Endothelial cell (in vitro differentiated cells): ENCODE measurements at regions not wholly inside any gene's neighbourhood (a gene's known extent, or its start where the extent isn't known, plus 50 kb on each side); places are given as distances from the start of the nearest gene placed in this dataset.

ENCODE experiments used
- DNase-seq: peaks from one replicate; pipeline ENCODE4 v3.0.0; 2021; ENCODE audit warnings: low spot score
- H3K27ac Mint-ChIP-seq: one replicate; pipeline ENCODE4 v1.8.0; 2021; ENCODE audit warnings: mixed read lengths, inconsistent platforms; ENCODE audit not compliant: unreplicated experiment
- H3K27me3 Mint-ChIP-seq: one replicate; pipeline ENCODE4 v1.8.0; 2021; ENCODE audit warnings: mild to moderate bottlenecking, moderate library complexity, mixed read lengths, inconsistent platforms; ENCODE audit not compliant: unreplicated experiment
- H3K36me3 Mint-ChIP-seq: one replicate; pipeline ENCODE4 v1.8.0; 2021; ENCODE audit warnings: mild to moderate bottlenecking, low read depth, mixed read lengths, inconsistent platforms; ENCODE audit not compliant: unreplicated experiment
- H3K4me1 Mint-ChIP-seq: one replicate; pipeline ENCODE4 v1.8.0; 2021; ENCODE audit warnings: mild to moderate bottlenecking, mixed read lengths, inconsistent platforms; ENCODE audit not compliant: unreplicated experiment
- H3K4me3 Mint-ChIP-seq: one replicate; pipeline ENCODE4 v1.8.0; 2021; ENCODE audit warnings: mild to moderate bottlenecking, mixed read lengths, inconsistent platforms; ENCODE audit not compliant: unreplicated experiment
- H3K9me3 Mint-ChIP-seq: one replicate; pipeline ENCODE4 v1.8.0; 2021; ENCODE audit warnings: mixed read lengths, inconsistent platforms; ENCODE audit not compliant: unreplicated experiment
- TF ChIP-seq, protein P1 (sequence below): fragments of 200-600 bp; sonication (generic); IDR thresholded peaks from one replicate; pipeline ENCODE4 v1.5.0; 2021; ENCODE audit warnings: antibody characterized with exemption; ENCODE audit not compliant: unreplicated experiment

GRCh38 chr5:34606101-34606500, 50.0 kb upstream of the RAI14 start:
- Mint-ChIP-seq H3K27ac (no peak overlapping the region), H3K36me3 (no peaks in the 10 kb centered on the region), H3K4me1 (no peaks in the 10 kb centered on the region), H3K9me3 (no peaks in the 10 kb centered on the region), H3K27me3 (no peaks in the 10 kb centered on the region), H3K4me3 (no peak overlapping the region)
- DNase-seq, result no peak
- TF ChIP-seq, protein P1, sequence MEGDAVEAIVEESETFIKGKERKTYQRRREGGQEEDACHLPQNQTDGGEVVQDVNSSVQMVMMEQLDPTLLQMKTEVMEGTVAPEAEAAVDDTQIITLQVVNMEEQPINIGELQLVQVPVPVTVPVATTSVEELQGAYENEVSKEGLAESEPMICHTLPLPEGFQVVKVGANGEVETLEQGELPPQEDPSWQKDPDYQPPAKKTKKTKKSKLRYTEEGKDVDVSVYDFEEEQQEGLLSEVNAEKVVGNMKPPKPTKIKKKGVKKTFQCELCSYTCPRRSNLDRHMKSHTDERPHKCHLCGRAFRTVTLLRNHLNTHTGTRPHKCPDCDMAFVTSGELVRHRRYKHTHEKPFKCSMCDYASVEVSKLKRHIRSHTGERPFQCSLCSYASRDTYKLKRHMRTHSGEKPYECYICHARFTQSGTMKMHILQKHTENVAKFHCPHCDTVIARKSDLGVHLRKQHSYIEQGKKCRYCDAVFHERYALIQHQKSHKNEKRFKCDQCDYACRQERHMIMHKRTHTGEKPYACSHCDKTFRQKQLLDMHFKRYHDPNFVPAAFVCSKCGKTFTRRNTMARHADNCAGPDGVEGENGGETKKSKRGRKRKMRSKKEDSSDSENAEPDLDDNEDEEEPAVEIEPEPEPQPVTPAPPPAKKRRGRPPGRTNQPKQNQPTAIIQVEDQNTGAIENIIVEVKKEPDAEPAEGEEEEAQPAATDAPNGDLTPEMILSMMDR, result no peak
